MM.1S (cell line): ENCODE measurements at regions not wholly inside any gene's neighbourhood (a gene's known extent, or its start where the extent isn't known, plus 50 kb on each side); places are given as distances from the start of the nearest gene placed in this dataset.

Experiments
- DNase-seq: peaks from one replicate; pipeline ENCODE4 v3.0.0-alpha.2; 2015
- H2AFZ ChIP-seq: fragments of 300-600 bp; sonication (generic); 2 replicates; pipeline ENCODE4 v1.6.0; 2016; ENCODE audit warnings: antibody characterized with exemption, low read length
- H3F3A ChIP-seq: fragments of 300-600 bp; sonication (generic); 2 replicates; pipeline ENCODE4 v1.6.1; 2016; ENCODE audit warnings: mild to moderate bottlenecking, antibody characterized with exemption, low read length, moderate library complexity, mixed read lengths; ENCODE audit not compliant: insufficient read depth
- H3K27ac ChIP-seq: fragments of 300-600 bp; sonication (generic); 2 replicates; pipeline ENCODE4 v1.5.1; 2016; ENCODE audit warnings: mild to moderate bottlenecking, low read length
- H3K27me3 ChIP-seq: fragments of 300-600 bp; sonication (generic); replicated peaks from 2 replicates; pipeline ENCODE4 v1.6.0; 2016; ENCODE audit warnings: low read length; ENCODE audit not compliant: insufficient read depth
- H3K36me3 ChIP-seq: fragments of 300-600 bp; sonication (generic); replicated peaks from 2 replicates; pipeline ENCODE4 v1.6.1; 2016; ENCODE audit warnings: mild to moderate bottlenecking, low read length, mixed read lengths; ENCODE audit not compliant: insufficient read depth
- H3K4me1 ChIP-seq: fragments of 300-600 bp; sonication (generic); 2 replicates; pipeline ENCODE4 v1.6.1; 2016; ENCODE audit warnings: low read length, mixed read lengths
- H3K4me2 ChIP-seq: fragments of 300-600 bp; sonication (generic); 2 replicates; pipeline ENCODE4 v1.6.0; 2016; ENCODE audit warnings: low read depth, low read length
- H3K4me3 ChIP-seq: fragments of 300-600 bp; sonication (generic); 2 replicates; pipeline ENCODE4 v1.5.1; 2016; ENCODE audit warnings: low read length, mixed read lengths
- H3K79me2 ChIP-seq: fragments of 300-600 bp; sonication (generic); 2 replicates; pipeline ENCODE4 v1.6.1; 2016; ENCODE audit warnings: mixed run types, low read length, mixed read lengths
- H3K9ac ChIP-seq: fragments of 300-600 bp; sonication (generic); 2 replicates; pipeline ENCODE4 v1.6.1; 2016; ENCODE audit warnings: low read length, mixed read lengths
- H3K9me2 ChIP-seq: fragments of 300-600 bp; sonication (generic); replicated peaks from 2 replicates; pipeline ENCODE4 v1.6.1; 2016; ENCODE audit warnings: mild to moderate bottlenecking, low read length, mixed read lengths; ENCODE audit not compliant: insufficient read depth
- H3K9me3 ChIP-seq: fragments of 300-600 bp; sonication (generic); replicated peaks from 2 replicates; pipeline ENCODE4 v1.6.1; 2016; ENCODE audit warnings: mild to moderate bottlenecking, low read length, mixed read lengths; ENCODE audit not compliant: insufficient read depth
- H4K20me1 ChIP-seq: fragments of 300-600 bp; sonication (generic); 2 replicates; pipeline ENCODE4 v1.6.1; 2016; ENCODE audit warnings: mild to moderate bottlenecking, low read length, moderate library complexity, mixed read lengths; ENCODE audit not compliant: insufficient read depth
- EZH2 ChIP-seq: fragments of 300-600 bp; sonication (generic); optimal IDR thresholded peaks from 2 replicates; pipeline ENCODE3; 2017; ENCODE audit warnings: low read depth, mild to moderate bottlenecking, antibody characterized with exemption, low read length, mixed read lengths
- EZH2phosphoT487 ChIP-seq: fragments of 300-600 bp; sonication (generic); IDR thresholded peaks from 2 replicates; pipeline ENCODE4 v1.6.1; 2018; ENCODE audit warnings: antibody characterized with exemption, low read length
- TF ChIP-seq, protein P1 (sequence below): fragments of 300-600 bp; sonication (generic); IDR thresholded peaks from 2 replicates; pipeline ENCODE4 v1.5.1; 2016; ENCODE audit warnings: antibody characterized with exemption, low read length, mixed read lengths

DNA sequence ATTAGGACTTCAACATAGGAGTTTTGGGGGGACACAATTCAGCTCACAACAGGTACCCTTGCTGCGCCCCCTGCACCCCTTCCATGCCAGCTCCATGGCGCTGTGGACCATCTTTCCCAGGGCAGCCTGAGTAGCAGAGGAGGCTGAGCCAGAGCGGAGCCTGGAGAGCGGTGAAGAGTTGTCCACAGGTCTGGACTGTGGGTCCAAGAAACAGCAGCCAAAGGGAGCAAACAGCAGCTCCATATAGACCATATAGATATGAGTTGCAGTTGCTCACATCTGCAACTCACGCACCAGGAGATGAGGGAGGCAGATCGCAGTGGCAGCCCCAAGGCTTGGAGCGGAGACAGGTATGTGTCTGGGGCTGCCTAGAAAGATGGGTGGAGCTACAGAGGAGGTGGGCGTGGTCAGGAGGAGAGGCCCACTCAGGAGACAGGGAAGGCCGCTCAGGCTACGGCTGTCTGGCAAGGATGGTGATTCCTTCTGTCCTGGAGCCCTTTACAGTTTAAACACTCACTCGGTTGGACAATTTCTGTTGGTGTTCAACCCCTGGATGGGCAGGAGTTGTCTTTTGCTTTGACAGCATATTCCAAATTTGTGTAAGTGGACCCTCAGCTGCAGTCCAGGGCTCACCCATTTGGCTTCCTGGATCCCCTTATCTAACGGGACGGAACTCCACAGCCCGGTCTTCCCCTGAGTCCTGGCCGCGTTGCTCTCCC lies 155.1 kb downstream of the LPIN1 start:
- Histone ChIP-seq H4K20me1 (no peaks in the 10 kb centered on the region), H3K4me3 (no peak overlapping the region), H3K4me2 (no peak overlapping the region), H3K27me3 (no peaks in the 10 kb centered on the region), H3K9me2 (no peaks in the 10 kb centered on the region), H3F3A (no peaks in the 10 kb centered on the region), H3K4me1 (no peaks in the 10 kb centered on the region), H3K9ac (no peak overlapping the region), H3K9me3 (no peaks in the 10 kb centered on the region), H3K79me2 (no peaks in the 10 kb centered on the region), H2AFZ (no peak overlapping the region), H3K27ac (no peak overlapping the region), H3K36me3 (no peaks in the 10 kb centered on the region)
- no peak for TF ChIP-seq EZH2
- TF ChIP-seq, protein P1, sequence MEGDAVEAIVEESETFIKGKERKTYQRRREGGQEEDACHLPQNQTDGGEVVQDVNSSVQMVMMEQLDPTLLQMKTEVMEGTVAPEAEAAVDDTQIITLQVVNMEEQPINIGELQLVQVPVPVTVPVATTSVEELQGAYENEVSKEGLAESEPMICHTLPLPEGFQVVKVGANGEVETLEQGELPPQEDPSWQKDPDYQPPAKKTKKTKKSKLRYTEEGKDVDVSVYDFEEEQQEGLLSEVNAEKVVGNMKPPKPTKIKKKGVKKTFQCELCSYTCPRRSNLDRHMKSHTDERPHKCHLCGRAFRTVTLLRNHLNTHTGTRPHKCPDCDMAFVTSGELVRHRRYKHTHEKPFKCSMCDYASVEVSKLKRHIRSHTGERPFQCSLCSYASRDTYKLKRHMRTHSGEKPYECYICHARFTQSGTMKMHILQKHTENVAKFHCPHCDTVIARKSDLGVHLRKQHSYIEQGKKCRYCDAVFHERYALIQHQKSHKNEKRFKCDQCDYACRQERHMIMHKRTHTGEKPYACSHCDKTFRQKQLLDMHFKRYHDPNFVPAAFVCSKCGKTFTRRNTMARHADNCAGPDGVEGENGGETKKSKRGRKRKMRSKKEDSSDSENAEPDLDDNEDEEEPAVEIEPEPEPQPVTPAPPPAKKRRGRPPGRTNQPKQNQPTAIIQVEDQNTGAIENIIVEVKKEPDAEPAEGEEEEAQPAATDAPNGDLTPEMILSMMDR, result no peak
- TF ChIP-seq EZH2phosphoT487, result no peak
- no peak for DNase-seq

DNA sequence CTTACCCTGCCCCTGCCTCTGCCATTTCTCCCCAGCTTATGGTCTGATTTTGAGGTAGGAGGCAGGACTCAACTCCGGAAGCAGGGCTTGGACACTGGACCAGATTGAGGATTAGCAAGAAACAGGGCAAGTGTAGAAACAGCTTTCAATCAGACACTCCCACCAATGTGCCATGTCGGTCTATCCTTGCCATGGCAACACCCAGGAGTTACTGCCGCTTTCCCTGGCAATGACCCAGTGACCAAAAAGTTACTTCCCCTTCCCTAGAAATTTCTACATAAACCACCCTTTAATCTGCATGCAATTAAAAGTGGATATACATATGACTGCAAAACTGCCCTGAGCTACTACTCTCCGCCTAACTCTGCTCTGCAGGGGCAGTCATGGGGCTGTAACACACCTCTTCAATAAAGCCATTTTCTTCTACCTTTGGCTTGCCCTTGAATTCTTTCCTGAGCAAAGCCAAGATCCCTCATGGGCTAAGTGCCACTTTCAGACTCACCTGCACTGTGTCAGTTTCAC lies 156.7 kb downstream of the LPIN1 start:
- Histone ChIP-seq H3K27ac (no peak overlapping the region), H3K27me3 (no peaks in the 10 kb centered on the region), H3K79me2 (no peaks in the 10 kb centered on the region), H2AFZ (no peak overlapping the region), H3F3A (no peaks in the 10 kb centered on the region), H3K9ac (no peak overlapping the region), H4K20me1 (no peaks in the 10 kb centered on the region), H3K4me3 (no peak overlapping the region), H3K4me1 (no peaks in the 10 kb centered on the region), H3K9me3 (no peaks in the 10 kb centered on the region), H3K36me3 (no peaks in the 10 kb centered on the region), H3K4me2 (no peak overlapping the region), H3K9me2 (no peaks in the 10 kb centered on the region)
- TF ChIP-seq EZH2 (no peak), EZH2phosphoT487 (no peak)
- TF ChIP-seq, protein P1, result no peak
- no peak for DNase-seq

DNA sequence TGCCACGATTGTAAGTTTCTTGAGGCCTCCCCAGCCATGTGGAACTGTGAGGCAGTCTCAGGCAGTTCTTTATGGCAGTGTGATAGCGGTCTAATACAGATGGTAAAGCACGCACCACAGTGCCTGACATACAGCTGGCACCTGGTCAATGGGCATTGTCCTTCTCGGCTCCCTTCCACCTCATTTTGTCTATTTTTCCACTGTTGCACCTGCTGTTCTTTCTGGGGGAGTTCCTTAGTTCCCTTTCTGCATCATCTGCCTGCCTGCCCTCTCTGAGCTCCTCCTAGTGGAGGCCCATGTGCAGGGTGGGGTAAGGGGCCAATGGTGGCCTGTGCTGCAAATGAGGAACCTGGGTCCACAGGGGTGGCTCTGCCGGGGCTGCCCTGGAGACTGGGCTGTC lies 157.6 kb downstream of the LPIN1 start:
- Histone ChIP-seq H3K9me3 (no peaks in the 10 kb centered on the region), H3K4me2 (no peak overlapping the region), H3K4me1 (no peaks in the 10 kb centered on the region), H4K20me1 (no peaks in the 10 kb centered on the region), H3K9ac (no peak overlapping the region), H2AFZ (no peak overlapping the region), H3K27ac (no peak overlapping the region), H3K27me3 (no peaks in the 10 kb centered on the region), H3K36me3 (no peaks in the 10 kb centered on the region), H3K9me2 (no peaks in the 10 kb centered on the region), H3K4me3 (no peak overlapping the region), H3F3A (no peaks in the 10 kb centered on the region), H3K79me2 (no peaks in the 10 kb centered on the region)
- no peak for DNase-seq
- TF ChIP-seq, protein P1, result no peak
- TF ChIP-seq EZH2phosphoT487, result no peak
- TF ChIP-seq EZH2, result no peak
